ENCODE measurements at regions not wholly inside any gene's neighbourhood (a gene's known extent, or its start where the extent isn't known, plus 50 kb on each side); places are given as distances from the start of the nearest gene placed in this dataset.

GRCh38 chr4:184270808-184271413 lies 53.2 kb upstream of the ENPP6 start (continued):
- TF ChIP-seq JUND (IDR thresholded peaks at IDR 0.05; ENCODE audit: low read length): no peak
- no peak for TF ChIP-seq SIRT6 (IDR thresholded peaks at IDR 0.05; ENCODE audit: low read length)
- no peak for TF ChIP-seq POLR2A (IDR thresholded peaks at IDR 0.05; ENCODE audit: control extremely low read depth in 1 of 2, low read depth in 2 of 2, low read length in 2 of 2)
- TF ChIP-seq SP1 (IDR thresholded peaks at IDR 0.05; ENCODE audit: low read depth, low read length): no peak
- TF ChIP-seq KDM1A (IDR thresholded peaks at IDR 0.05; ENCODE audit: borderline replicate concordance, low read length): no peak
- no peak for TF ChIP-seq MAX (IDR thresholded peaks at IDR 0.05)
- TF ChIP-seq, protein P1, sequence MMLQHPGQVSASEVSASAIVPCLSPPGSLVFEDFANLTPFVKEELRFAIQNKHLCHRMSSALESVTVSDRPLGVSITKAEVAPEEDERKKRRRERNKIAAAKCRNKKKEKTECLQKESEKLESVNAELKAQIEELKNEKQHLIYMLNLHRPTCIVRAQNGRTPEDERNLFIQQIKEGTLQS (IDR thresholded peaks at IDR 0.05; ENCODE audit: insufficient read depth, low read depth, low read length): no peak
- no peak for TF ChIP-seq TAF1 (IDR thresholded peaks at IDR 0.05; ENCODE audit: low read depth, low read length)
- TF ChIP-seq MAFK (IDR thresholded peaks at IDR 0.05; ENCODE audit: low read depth, low read length): no peak
- TF ChIP-seq, protein P2, sequence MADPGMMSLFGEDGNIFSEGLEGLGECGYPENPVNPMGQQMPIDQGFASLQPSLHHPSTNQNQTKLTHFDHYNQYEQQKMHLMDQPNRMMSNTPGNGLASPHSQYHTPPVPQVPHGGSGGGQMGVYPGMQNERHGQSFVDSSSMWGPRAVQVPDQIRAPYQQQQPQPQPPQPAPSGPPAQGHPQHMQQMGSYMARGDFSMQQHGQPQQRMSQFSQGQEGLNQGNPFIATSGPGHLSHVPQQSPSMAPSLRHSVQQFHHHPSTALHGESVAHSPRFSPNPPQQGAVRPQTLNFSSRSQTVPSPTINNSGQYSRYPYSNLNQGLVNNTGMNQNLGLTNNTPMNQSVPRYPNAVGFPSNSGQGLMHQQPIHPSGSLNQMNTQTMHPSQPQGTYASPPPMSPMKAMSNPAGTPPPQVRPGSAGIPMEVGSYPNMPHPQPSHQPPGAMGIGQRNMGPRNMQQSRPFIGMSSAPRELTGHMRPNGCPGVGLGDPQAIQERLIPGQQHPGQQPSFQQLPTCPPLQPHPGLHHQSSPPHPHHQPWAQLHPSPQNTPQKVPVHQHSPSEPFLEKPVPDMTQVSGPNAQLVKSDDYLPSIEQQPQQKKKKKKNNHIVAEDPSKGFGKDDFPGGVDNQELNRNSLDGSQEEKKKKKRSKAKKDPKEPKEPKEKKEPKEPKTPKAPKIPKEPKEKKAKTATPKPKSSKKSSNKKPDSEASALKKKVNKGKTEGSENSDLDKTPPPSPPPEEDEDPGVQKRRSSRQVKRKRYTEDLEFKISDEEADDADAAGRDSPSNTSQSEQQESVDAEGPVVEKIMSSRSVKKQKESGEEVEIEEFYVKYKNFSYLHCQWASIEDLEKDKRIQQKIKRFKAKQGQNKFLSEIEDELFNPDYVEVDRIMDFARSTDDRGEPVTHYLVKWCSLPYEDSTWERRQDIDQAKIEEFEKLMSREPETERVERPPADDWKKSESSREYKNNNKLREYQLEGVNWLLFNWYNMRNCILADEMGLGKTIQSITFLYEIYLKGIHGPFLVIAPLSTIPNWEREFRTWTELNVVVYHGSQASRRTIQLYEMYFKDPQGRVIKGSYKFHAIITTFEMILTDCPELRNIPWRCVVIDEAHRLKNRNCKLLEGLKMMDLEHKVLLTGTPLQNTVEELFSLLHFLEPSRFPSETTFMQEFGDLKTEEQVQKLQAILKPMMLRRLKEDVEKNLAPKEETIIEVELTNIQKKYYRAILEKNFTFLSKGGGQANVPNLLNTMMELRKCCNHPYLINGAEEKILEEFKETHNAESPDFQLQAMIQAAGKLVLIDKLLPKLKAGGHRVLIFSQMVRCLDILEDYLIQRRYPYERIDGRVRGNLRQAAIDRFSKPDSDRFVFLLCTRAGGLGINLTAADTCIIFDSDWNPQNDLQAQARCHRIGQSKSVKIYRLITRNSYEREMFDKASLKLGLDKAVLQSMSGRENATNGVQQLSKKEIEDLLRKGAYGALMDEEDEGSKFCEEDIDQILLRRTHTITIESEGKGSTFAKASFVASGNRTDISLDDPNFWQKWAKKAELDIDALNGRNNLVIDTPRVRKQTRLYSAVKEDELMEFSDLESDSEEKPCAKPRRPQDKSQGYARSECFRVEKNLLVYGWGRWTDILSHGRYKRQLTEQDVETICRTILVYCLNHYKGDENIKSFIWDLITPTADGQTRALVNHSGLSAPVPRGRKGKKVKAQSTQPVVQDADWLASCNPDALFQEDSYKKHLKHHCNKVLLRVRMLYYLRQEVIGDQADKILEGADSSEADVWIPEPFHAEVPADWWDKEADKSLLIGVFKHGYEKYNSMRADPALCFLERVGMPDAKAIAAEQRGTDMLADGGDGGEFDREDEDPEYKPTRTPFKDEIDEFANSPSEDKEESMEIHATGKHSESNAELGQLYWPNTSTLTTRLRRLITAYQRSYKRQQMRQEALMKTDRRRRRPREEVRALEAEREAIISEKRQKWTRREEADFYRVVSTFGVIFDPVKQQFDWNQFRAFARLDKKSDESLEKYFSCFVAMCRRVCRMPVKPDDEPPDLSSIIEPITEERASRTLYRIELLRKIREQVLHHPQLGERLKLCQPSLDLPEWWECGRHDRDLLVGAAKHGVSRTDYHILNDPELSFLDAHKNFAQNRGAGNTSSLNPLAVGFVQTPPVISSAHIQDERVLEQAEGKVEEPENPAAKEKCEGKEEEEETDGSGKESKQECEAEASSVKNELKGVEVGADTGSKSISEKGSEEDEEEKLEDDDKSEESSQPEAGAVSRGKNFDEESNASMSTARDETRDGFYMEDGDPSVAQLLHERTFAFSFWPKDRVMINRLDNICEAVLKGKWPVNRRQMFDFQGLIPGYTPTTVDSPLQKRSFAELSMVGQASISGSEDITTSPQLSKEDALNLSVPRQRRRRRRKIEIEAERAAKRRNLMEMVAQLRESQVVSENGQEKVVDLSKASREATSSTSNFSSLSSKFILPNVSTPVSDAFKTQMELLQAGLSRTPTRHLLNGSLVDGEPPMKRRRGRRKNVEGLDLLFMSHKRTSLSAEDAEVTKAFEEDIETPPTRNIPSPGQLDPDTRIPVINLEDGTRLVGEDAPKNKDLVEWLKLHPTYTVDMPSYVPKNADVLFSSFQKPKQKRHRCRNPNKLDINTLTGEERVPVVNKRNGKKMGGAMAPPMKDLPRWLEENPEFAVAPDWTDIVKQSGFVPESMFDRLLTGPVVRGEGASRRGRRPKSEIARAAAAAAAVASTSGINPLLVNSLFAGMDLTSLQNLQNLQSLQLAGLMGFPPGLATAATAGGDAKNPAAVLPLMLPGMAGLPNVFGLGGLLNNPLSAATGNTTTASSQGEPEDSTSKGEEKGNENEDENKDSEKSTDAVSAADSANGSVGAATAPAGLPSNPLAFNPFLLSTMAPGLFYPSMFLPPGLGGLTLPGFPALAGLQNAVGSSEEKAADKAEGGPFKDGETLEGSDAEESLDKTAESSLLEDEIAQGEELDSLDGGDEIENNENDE (IDR thresholded peaks at IDR 0.05; ENCODE audit: insufficient replicate concordance, low read length): no peak
